NCI-H2107 treated with DMSO at 0.1 percent for 48 hours (cell line): ENCODE measurements at regions not wholly inside any gene's neighbourhood (a gene's known extent, or its start where the extent isn't known, plus 50 kb on each side); places are given as distances from the start of the nearest gene placed in this dataset.
"Not testable (repeated sequence)": the region's sequence is repeated elsewhere in the genome, so short reads cannot be mapped to it uniquely, and the experiment has no call there.

Experiments used
- DNase-seq: peaks from one replicate; lab custom pipeline; 2025; ENCODE audit not compliant: unreplicated experiment; lab: John Stamatoyannopoulos, UW

- DNase-seq, result no peak
Observed at GRCh38 chr17:13784434-13785095, 182.8 kb upstream of the HS3ST3A1 start.

- DNase-seq, result no peak
Observed at GRCh38 chr17:13785981-13786598, 184.4 kb upstream of the HS3ST3A1 start.

- no peak for DNase-seq
Observed at GRCh38 chr17:13787636-13788035, 185.9 kb upstream of the HS3ST3A1 start.

DNA sequence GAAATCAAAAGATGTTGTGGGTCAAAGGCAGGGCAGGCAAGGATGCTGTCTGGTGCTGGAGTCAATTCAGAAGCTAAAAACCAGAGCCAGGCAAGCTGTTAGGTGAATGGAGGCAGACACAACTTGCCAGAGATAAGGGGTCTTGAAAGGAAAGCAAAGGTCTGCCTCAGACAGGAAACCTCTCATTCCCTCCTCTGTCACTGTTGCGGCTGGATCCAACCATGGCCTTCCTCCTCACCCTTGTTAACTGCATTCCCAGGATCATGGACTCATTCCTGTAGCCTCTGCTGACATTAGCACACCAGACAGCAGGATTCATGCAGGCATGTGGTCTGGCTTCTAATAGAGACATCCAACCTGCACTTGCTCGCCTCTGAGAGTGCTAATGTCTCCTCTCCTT, 186.7 kb upstream of the HS3ST3A1 start:
- DNase-seq, result no peak

DNA sequence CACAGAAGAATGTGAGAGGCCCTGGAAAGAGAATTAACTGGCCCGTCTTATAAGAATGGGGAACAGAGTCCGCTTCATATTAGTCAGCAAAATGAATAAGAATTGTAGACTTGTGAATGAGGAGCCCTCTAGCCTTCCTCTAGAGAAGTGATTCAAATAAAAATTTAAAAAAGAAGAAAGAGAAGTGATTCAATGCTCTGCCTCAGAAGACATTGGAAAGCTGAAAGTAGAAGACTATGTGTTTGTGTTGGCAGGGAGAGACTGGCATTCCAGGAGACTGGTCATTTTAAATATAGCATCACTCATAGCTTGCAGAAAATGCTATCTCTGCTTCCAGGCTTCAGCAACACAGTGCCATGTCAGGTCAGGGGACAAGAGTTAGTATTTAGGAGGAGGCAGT, 190.6 kb upstream of the HS3ST3A1 start:
- no peak for DNase-seq

DNA sequence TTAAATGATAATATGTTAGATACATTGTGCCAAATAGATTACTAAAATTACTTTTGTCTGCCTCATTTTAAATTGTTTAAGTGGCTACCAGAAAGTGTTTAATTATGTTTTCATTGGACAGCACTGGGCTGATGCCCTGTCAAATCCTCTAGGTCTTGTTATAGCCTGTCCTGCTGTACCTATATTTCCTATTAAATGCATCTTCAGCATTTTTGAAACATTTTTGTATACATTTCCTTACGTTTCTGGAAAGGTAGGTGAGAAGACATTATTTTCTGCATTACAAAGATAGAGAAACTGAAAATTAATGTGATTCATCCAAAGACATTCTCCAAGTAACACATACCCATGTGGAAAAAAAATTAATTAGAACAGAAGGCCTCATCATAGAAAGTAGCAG, 192.2 kb upstream of the HS3ST3A1 start:
- DNase-seq, result no peak

DNA sequence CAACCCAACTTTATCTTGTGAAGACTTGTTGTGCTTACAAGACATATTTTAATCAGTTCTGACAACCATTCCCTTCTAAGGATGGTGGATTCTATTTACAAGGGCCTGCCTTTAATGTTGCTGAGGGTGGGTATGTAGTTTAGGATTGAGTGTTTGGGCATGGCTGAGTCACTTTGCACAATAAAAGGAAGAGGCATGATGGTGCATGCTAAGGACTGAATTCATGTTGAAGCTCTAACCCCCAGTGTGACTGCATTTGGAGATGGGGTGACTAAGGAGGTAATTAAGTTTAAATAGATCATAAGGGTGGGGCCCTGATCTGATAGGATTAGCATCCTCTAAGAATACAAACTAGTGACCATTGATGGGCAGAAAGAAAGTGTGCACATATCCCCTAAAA, 196.1 kb upstream of the HS3ST3A1 start:
- DNase-seq, result no peak

DNA sequence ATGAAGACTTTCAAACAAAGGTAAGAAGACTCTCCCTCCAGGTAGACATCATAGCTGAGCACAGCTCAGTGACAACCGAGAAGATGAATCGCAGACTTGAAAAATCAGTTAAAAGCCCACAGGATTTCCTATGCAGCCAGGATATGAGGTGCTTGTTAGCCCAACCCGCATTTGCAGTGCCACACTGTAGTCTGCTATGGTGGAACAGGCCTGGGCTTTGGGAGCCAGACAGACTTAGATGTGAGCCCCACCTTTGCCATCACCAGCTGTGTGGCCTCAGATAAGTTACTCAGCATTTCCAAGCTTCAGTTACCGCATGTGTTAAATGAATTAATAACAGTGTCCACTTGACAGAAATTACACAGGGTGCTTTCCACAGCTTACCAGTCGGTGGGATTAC, 204.4 kb upstream of the HS3ST3A1 start:
- no peak for DNase-seq

DNA sequence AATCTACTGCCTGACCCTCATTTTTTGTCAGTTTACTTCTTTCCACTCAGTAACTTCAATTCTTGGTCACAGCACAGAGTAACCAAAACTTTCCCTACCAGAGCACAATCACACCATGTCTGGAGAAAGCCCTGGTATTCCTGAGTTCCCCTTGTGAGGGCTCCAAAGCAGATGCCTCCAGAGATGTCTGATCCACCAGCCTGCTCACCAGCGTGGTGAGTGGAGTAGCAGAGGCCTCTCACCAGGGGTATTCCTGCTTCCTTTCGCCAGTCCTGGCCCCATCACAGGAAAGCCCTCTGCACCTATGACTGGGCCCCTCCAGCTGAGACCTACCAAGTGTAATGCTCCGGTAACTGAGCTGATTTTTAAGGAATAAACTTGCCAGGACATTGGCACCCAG, 205.4 kb upstream of the HS3ST3A1 start:
- DNase-seq, result no peak

DNA sequence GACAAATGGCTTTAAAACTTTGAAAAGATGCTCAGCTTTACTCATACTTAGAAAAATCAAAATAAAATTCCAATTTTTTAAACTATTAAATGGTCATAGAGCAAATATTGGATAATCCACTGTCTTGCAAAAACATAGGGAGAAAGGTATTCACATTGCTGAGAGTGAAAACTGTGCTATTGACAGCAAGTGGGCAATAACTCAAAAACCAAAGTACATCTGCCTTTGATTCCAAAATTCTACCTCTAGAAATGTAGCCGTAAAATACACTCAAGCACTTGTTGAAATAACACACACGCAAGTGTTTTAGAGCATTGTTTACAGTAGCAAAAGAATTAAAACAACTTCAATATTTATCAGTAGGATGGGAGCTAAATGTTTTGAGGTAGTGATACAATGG, 210.6 kb upstream of the HS3ST3A1 start:
- DNase-seq, result no peak

DNA sequence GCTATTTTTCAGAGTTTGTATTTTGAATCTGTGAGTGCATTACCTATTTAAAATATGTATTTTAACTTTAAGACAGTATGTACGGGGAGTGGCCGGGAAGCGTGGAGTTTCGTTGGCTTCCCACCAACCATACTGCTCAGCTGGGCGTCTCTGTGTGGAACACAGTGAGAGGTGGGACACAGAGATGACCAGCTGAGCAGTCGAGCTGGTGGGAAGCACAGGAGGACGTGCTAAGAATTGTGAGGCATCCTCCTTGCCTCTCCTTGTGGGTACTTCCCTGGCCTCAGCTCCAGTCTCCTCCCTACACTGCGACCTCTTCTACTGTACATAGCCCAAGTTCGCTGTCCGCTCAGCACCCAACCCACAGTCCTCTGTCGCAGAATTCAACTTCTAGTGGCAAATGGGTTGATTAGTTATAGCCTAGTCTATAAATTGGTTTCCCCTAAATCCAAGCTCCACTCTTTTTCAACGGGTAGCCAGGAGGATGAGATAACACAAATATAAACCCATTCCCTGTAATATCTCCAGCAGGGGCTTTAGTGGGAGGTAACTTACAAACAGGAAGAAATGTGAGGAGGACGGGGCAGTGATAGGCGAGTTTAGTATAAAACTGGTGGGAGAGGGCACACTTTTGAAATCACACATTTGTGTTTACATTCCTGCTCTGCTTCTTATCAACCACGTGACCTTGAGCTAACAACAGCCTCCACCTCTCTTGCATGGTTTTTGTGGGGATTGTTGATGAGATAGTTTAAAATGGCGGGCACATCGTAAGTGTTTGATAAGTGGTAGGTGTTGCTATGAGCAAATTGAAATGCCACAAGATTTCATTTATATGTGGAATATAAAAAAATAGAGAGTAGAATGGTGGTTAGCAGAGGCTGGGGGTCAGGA, 211.9 kb upstream of the HS3ST3A1 start:
- no peak for DNase-seq

GRCh38 chr17:13822700-13823099, 221.0 kb upstream of the HS3ST3A1 start:
- DNase-seq, result no peak

DNA sequence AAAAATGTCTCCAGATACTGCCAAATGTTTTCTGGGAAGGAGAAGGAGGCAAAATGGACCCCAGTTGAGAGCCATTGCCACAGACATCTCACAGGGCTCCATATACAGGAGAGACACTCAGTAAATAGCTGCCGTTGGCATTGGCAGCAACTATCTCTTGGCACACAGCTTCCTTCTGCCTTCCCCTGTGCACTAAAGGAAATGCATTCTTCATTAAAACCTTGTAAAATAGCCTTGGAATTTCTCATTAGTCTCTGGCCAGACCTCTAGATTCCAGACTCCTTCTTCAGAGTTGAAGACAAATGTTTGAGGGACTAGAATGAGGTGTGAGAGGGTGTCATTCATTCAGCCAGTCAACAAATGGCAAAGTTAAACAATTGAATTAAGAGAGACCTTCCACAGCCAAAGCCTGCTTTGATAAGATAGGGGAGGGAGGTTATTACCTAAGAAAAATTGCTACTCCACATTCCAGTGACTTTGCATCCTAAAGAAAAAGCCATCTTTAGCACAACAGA, 223.9 kb upstream of the HS3ST3A1 start:
- DNase-seq, result no peak

GRCh38 chr17:13827118-13827517, 225.4 kb upstream of the HS3ST3A1 start:
- DNase-seq, result no peak

GRCh38 chr17:13833921-13834320, 232.2 kb upstream of the HS3ST3A1 start:
- DNase-seq, result no peak

DNA sequence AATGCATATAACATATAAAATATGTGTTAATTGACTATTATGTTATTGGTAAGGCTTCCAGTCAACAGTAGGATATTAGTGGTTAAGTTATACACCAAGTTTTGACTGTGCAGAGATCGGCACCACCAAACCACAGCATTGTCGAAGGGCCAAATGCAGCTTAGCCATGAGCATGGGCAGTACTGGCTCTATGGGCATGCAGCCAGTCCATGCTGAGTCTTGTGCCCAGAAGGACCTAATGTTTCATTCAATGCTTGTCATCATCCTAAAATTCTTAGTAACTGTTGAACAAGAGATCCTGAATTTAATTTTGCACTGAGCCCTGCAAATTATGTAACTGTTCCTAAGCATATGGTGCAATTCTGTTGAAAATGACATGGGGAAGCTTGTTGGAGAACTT, 233.4 kb upstream of the HS3ST3A1 start:
- DNase-seq, result no peak

DNA sequence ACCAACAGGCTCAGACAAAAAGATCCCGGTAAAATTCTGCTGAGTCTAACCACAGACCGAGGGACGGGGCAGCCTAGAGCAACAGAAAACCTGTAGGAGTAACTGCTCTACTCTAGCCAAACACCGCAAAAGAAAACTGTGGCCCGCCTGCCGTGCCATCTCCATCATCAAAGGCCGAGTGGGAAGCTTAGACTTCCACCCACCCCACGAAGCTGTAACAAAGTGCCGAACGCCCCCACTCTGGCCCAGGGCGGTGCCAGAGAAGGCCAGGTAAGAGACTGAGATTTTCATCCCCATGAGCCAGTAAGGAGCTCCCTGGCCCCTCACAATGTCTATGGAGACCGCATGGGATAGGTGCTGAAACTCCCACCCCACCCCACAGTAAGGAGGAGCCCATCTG, 231.9 kb upstream of the COX10 start:
- no peak for DNase-seq

DNA sequence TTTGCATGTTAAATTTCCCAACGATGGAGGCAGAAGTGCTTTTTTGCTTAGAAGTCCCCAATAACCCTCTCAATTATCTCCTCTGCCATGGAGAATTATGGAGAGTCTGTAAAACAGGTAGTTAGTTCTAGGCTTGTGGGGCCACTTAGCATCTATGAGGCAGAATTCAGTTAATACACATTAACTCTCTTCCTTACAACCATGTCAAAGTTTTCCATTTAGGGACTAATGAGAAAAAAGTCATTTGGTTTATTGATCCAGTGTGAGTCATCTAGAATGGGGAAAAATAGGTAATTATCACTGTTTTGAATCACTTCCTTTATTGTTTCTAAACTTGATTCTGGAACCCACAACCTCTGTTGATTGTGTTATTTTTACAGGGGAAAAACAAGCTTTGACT, 229.1 kb upstream of the COX10 start:
- DNase-seq, result no peak

GRCh38 chr17:13843862-13844635, 225.3 kb upstream of the COX10 start:
- no peak for DNase-seq

DNA sequence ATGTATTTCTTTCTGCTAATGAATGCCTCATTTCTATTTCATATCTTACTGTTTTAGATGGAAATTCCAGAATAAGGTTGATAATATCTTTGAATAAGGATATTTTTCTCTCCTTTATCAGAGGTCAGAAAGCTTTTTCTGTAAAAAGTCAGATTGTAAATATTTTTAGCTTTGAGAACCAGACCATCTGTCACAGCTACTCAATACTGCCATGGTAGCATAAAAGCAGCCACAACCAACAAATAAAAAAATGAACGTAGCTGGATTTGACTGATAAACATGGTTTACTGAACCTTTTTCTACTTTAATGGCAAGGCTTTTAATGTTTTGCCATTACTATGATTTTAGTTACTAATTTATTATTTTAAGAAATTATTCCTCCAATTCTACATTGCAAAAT, 217.4 kb upstream of the COX10 start:
- DNase-seq, result no peak

- DNase-seq, result not testable (repeated sequence)
Observed at GRCh38 chr17:13855730-13856129, 213.6 kb upstream of the COX10 start.
